Lung (tissue), 11 donors: ENCODE measurements at regions not wholly inside any gene's neighbourhood (a gene's known extent, or its start where the extent isn't known, plus 50 kb on each side); places are given as distances from the start of the nearest gene placed in this dataset.

Experiments
- ATAC-seq: fragments of 200-7000 bp; cut with Tn5 transposase; one replicate; pipeline ENCODE4 v1.9.1; 2020; ENCODE audit warnings: moderate number of reproducible peaks; ENCODE audit not compliant: insufficient read depth, low FRiP score
- DNase-seq, 3 donors: peaks; one replicate each; pipeline ENCODE4 v3.0.0-alpha.2; 2013 to 2017
- H3K27ac ChIP-seq, 2 donors: one replicate each; pipeline ENCODE4 v1.5.1; 2013; ENCODE audit warnings: mild to moderate bottlenecking in 2 of 2, moderate library complexity in 2 of 2, control low read depth in 1 of 2, inconsistent platforms in 1 of 2, low read depth in 1 of 2, low read length in 1 of 2
- H3K27me3 ChIP-seq, 3 donors: one replicate each; pipeline ENCODE4 v1.5.1; 2013; ENCODE audit warnings: low read length in 2 of 3; ENCODE audit not compliant: control insufficient read depth in 3 of 3, insufficient read depth in 3 of 3
- H3K36me3 ChIP-seq, 4 donors: one replicate each; pipeline ENCODE4 v1.5.1; 2013; ENCODE audit warnings: low read length in 4 of 4, mild to moderate bottlenecking in 1 of 4, moderate library complexity in 1 of 4; ENCODE audit not compliant: control insufficient read depth in 4 of 4, insufficient read depth in 4 of 4
- H3K4me1 ChIP-seq, 5 donors: one replicate each; pipeline ENCODE4 v1.5.1; 2013; ENCODE audit warnings: low read length in 5 of 5, mild to moderate bottlenecking in 2 of 5, moderate library complexity in 1 of 5; ENCODE audit not compliant: control insufficient read depth in 5 of 5, insufficient read depth in 5 of 5
- H3K4me3 ChIP-seq: one replicate; pipeline ENCODE4 v1.5.1; 2013; ENCODE audit warnings: mild to moderate bottlenecking, control low read depth, moderate library complexity
- H3K9ac ChIP-seq, 2 donors: one replicate each; pipeline ENCODE4 v1.5.1; 2013; ENCODE audit warnings: low read length in 2 of 2, control low read depth in 1 of 2; ENCODE audit not compliant: insufficient read depth in 1 of 2
- H3K9me3 ChIP-seq, 4 donors: one replicate each; pipeline ENCODE4 v1.5.1; 2013; ENCODE audit warnings: low read length in 3 of 4, mild to moderate bottlenecking in 1 of 4, moderate library complexity in 1 of 4; ENCODE audit not compliant: control insufficient read depth in 4 of 4, insufficient read depth in 3 of 4
- CTCF ChIP-seq: IDR thresholded peaks from 2 replicates; pipeline ENCODE4 v1.5.1; 2012; ENCODE audit warnings: mild to moderate bottlenecking; ENCODE audit errors: control extremely low read depth, extremely low read depth
- WGBS, 2 donors: extraction: QIAGEN DNeasy Blood & Tissue Kit; methylation state at CpG; one replicate each; pipeline ENCODE4 v1.1.7; 2013; 5-methylcytosine and 5-hydroxymethylcytosine counted together
- donor health status: control.
- donor health status: control.
- donor health status: Bipolar disorder and iron deficiency.
- donor health status: healthy.
- donor health status: DM: yes; HTN: yes; CAD: no.

DNA sequence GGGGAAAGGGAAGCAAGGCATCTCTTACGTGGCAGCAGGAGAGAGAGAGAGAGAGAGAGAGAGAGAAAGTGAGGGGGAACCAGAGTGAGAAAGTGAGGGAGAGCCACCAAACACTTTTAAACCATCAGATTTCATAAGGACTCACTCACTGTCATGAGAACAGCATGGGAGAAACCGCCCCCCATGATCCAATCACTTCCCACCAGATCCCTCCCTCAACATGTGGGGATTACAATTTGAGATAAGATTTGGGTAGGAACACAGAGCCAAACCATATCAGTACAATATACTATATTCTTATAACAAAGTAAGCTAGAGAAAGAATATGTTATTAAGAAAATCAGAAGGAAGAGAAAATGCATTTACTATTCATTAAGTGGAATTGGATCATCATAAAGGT, 53.7 kb upstream of the PLXNC1 start:
- DNase-seq (no peak), ATAC-seq (no peak)
- Histone ChIP-seq H3K9ac (no peak overlapping the region), H3K27ac (no peak overlapping the region), H3K27me3 (no peaks in the 10 kb centered on the region), H3K4me3 (no peak overlapping the region), H3K36me3 (no peaks in the 10 kb centered on the region), H3K4me1 (peaks cover 0 to 2% (median 0%) of the 10 kb centered on the region in 5 donors), H3K9me3 (no peaks in the 10 kb centered on the region)
- WGBS, 2 donors, result 70 to 80% methylated on average over 2 of the region's 2 CpGs
- TF ChIP-seq CTCF, result no peak

DNA sequence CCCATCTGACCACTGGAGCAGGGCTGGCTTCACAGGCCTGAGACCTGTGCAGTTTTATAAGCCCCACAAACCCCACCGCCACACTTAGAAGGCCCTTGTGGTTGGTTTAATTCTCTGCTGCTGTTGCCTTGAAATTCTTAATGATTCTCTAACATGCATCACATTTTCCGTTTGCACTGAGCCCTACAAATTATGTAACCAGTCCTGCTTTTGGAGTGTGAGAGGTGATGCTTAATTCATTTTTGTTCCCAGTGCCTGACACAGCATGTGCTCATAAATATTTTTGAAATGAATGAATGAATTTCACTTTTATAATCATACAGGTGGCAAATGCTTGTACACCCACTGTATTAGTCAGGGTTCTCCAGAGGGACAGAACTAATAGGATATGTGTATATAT, 52.8 kb upstream of the PLXNC1 start:
- Histone ChIP-seq H3K4me3 (no peak overlapping the region), H3K27ac (no peak overlapping the region), H3K36me3 (no peaks in the 10 kb centered on the region), H3K9me3 (no peaks in the 10 kb centered on the region), H3K27me3 (peaks cover 0 to 3% (median 0%) of the 10 kb centered on the region in 3 donors), H3K9ac (no peak overlapping the region), H3K4me1 (peaks cover 0 to 2% (median 0%) of the 10 kb centered on the region in 5 donors)
- WGBS, 2 donors, result 85 to 88% methylated on average over 2 of the region's 2 CpGs
- ATAC-seq (no peak), DNase-seq (no peak)
- no peak for TF ChIP-seq CTCF

DNA sequence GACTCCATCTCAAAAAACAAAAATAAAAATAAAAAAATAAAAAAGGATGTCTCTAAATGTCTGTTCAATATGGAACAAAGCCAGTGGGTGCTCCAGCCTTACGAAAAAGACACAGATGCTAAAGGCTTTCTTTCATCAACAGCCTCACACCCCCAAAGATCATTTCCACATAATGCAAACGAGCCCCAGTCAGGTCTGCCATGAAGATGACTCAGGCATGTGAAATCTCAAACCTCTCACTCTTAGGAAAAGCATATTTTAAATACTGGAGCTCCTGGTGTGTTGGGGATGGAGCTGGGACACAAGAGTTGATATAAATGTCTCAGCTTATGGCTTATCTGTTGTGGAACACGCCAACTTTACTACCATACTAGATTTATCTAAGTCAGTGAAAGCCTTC, 49.9 kb upstream of the PLXNC1 start:
- Histone ChIP-seq H3K36me3 (no peaks in the 10 kb centered on the region), H3K9me3 (no peaks in the 10 kb centered on the region), H3K27me3 (peaks cover 0 to 3% (median 0%) of the 10 kb centered on the region in 3 donors), H3K9ac (no peak overlapping the region), H3K4me1 (peaks cover 0 to 6% (median 0%) of the 10 kb centered on the region in 5 donors), H3K27ac (no peak overlapping the region), H3K4me3 (no peak overlapping the region)
- DNase-seq (no peak), ATAC-seq (no peak)
- 62 to 68% methylated on average over 3 of the region's 3 CpGs for WGBS, 2 donors
- no peak for TF ChIP-seq CTCF
